Esophagus muscularis mucosa (tissue), 4 donors: ENCODE measurements at regions not wholly inside any gene's neighbourhood (a gene's known extent, or its start where the extent isn't known, plus 50 kb on each side); places are given as distances from the start of the nearest gene placed in this dataset.

Source experiments
- DNase-seq: peaks from one replicate; pipeline ENCODE4 v3.0.0-alpha.2; 2017; ENCODE audit errors: extremely low spot score
- H3K27ac ChIP-seq, 4 donors: fragments of 200-600 bp; sonication (generic); replicated peaks in 1 of 4; 1 replicate in 3 of 4; 2 replicates in 1 of 4; pipeline ENCODE4 v1.5.1; 2016 to 2019; ENCODE audit warnings: mild to moderate bottlenecking in 1 of 4
- H3K27me3 ChIP-seq, 4 donors: fragments of 200-600 bp; sonication (generic); one replicate each; pipeline versions ENCODE4 v1.5.1 to v1.6.0; 2016 to 2019
- H3K36me3 ChIP-seq, 4 donors: fragments of 200-600 bp; sonication (generic); one replicate each; pipeline ENCODE4 v1.5.1; 2016 to 2019
- H3K4me1 ChIP-seq, 4 donors: fragments of 200-600 bp; sonication (generic); one replicate each; pipeline ENCODE4 v1.5.1; 2016 to 2019
- H3K4me3 ChIP-seq, 4 donors: fragments of 200-600 bp; sonication (generic); 1 replicate in 2 of 4; 2 replicates in 2 of 4; pipeline ENCODE4 v1.5.1; 2016 to 2019; ENCODE audit warnings: mild to moderate bottlenecking in 4 of 4, moderate library complexity in 1 of 4
- H3K9me3 ChIP-seq, 4 donors: fragments of 200-600 bp; sonication (generic); 1 replicate in 3 of 4; 2 replicates in 1 of 4; pipeline ENCODE4 v1.5.1; 2016 to 2019
- EP300 ChIP-seq: sonication (generic); formaldehyde crosslinking; IDR thresholded peaks from one replicate; pipeline ENCODE4 v1.6.1; 2017; ENCODE audit warnings: antibody characterized with exemption
- POLR2A ChIP-seq: fragments of 450-650 bp; IDR thresholded peaks from one replicate; pipeline ENCODE4 v1.6.1; 2017; ENCODE audit warnings: antibody characterized with exemption, moderate library complexity, mild to moderate bottlenecking, low read depth
- POLR2AphosphoS5 ChIP-seq, 2 donors: sonication (generic); formaldehyde crosslinking; IDR thresholded peaks; one replicate each; pipeline ENCODE4 v1.6.1; 2017; ENCODE audit warnings: antibody characterized with exemption in 2 of 2
- WGBS: methylation state at CpG from one replicate; pipeline ENCODE4 v1.1.5; 2018; 5-methylcytosine and 5-hydroxymethylcytosine counted together
- intact Hi-C: fragments of 100-400 bp; cut with DNase I; formaldehyde crosslinking; loops from one replicate; pipeline ENCODE4 v1.15.1; 2023
- TF ChIP-seq, protein P1 (sequence below), 3 experiments: fragments of 200-600 bp in 2 of 3; fragments of 450-650 bp in 1 of 3; sonication (generic) in 2 of 3; IDR thresholded peaks; one replicate each; pipeline ENCODE4 v1.5.1; 2017 to 2019; ENCODE audit warnings: antibody characterized with exemption in 3 of 3, mild to moderate bottlenecking in 2 of 3, moderate library complexity in 1 of 3

GRCh38 chr1:234885601-234886000, 243.0 kb downstream of the TOMM20 start:
- DNase-seq = no peak
- Histone ChIP-seq H3K4me3 (no peak overlapping the region), H3K27ac (peak overlapping the region; percentile 58 to 77 (median 67)), H3K27me3 (no peaks in the 10 kb centered on the region), H3K9me3 (no peaks in the 10 kb centered on the region), H3K36me3 (no peaks in the 10 kb centered on the region), H3K4me1 (peaks cover 18 to 34% (median 24%) of the 10 kb centered on the region in 4 donors)
- intact Hi-C loops = no loop called here
- WGBS = 88% methylated on average over 6 of the region's 8 CpGs
- TF ChIP-seq EP300 (no peak), POLR2AphosphoS5 (IDR thresholded peaks at IDR 0.05) (no peak), POLR2A (no peak)
- TF ChIP-seq, protein P1, sequence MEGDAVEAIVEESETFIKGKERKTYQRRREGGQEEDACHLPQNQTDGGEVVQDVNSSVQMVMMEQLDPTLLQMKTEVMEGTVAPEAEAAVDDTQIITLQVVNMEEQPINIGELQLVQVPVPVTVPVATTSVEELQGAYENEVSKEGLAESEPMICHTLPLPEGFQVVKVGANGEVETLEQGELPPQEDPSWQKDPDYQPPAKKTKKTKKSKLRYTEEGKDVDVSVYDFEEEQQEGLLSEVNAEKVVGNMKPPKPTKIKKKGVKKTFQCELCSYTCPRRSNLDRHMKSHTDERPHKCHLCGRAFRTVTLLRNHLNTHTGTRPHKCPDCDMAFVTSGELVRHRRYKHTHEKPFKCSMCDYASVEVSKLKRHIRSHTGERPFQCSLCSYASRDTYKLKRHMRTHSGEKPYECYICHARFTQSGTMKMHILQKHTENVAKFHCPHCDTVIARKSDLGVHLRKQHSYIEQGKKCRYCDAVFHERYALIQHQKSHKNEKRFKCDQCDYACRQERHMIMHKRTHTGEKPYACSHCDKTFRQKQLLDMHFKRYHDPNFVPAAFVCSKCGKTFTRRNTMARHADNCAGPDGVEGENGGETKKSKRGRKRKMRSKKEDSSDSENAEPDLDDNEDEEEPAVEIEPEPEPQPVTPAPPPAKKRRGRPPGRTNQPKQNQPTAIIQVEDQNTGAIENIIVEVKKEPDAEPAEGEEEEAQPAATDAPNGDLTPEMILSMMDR (IDR thresholded peaks at IDR 0.05) = no peak

DNA sequence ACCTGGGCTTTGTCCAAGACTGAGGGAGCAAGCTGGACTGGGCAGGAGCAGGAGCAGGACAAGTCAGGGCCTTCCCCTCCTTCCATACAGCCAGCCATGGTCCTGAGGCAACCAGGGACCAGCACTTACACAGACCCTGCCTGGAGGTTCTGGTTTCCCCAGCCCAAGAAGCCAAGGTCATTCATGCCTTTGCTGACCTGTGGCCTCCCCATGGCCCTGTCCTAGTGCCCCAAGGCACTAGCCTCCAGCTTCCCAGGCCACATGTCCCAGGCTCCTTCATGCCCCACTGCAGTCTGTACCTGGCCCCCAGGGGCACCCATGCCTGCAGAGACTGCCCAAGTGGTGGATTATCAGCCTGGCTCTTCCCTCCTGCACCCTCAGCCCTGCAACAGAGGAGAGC, 243.9 kb downstream of the TOMM20 start:
- DNase-seq = no peak
- Histone ChIP-seq H3K4me3 (no peak overlapping the region), H3K27me3 (no peaks in the 10 kb centered on the region), H3K36me3 (no peaks in the 10 kb centered on the region), H3K9me3 (no peaks in the 10 kb centered on the region), H3K27ac (no peak overlapping the region), H3K4me1 (peaks cover 18 to 33% (median 24%) of the 10 kb centered on the region in 4 donors)
- intact Hi-C loops = no loop called here
- TF ChIP-seq EP300 (no peak), POLR2A (no peak), POLR2AphosphoS5 (IDR thresholded peaks at IDR 0.05) (no peak)
- TF ChIP-seq, protein P1 (IDR thresholded peaks at IDR 0.05) = no peak

GRCh38 chr1:234884006-234884405, 244.6 kb downstream of the TOMM20 start:
- no peak overlapping the region for H3K4me3 ChIP-seq
- WGBS = 97% methylated on average over 6 of the region's 6 CpGs
- no peaks in the 10 kb centered on the region for H3K36me3 ChIP-seq
- DNase-seq = no peak
- no peaks in the 10 kb centered on the region for H3K27me3 ChIP-seq
- H3K4me1 ChIP-seq = peaks cover 19 to 30% (median 25%) of the 10 kb centered on the region in 4 donors
- no peak overlapping the region for H3K27ac ChIP-seq
- TF ChIP-seq EP300 = no peak
- no peak for TF ChIP-seq POLR2A
- TF ChIP-seq, protein P1 (IDR thresholded peaks at IDR 0.05) = no peak
- TF ChIP-seq POLR2AphosphoS5 (IDR thresholded peaks at IDR 0.05) = no peak
- no peaks in the 10 kb centered on the region for H3K9me3 ChIP-seq
- intact Hi-C loops = no loop called here

- Histone ChIP-seq H3K27ac (no peak overlapping the region), H3K4me3 (no peak overlapping the region), H3K9me3 (no peaks in the 10 kb centered on the region), H3K27me3 (no peaks in the 10 kb centered on the region), H3K36me3 (no peaks in the 10 kb centered on the region), H3K4me1 (peaks cover 19 to 30% (median 25%) of the 10 kb centered on the region in 4 donors)
- no peak for DNase-seq
- WGBS = 100% methylated on average over 5 of the region's 6 CpGs
- TF ChIP-seq POLR2AphosphoS5 (IDR thresholded peaks at IDR 0.05) = no peak
- no peak for TF ChIP-seq POLR2A
- TF ChIP-seq, protein P1 (IDR thresholded peaks at IDR 0.05) = no peak
- no peak for TF ChIP-seq EP300
- intact Hi-C loops = no loop called here
Measured at GRCh38 chr1:234882898-234883297, 245.7 kb downstream of the TOMM20 start.
